ENCODE measurements at regions not wholly inside any gene's neighbourhood (a gene's known extent, or its start where the extent isn't known, plus 50 kb on each side); places are given as distances from the start of the nearest gene placed in this dataset.

- DNase-seq: no peak
- Histone ChIP-seq H3K27ac (no peak overlapping the region), H3K4me1 (no peaks in the 10 kb centered on the region), H3K9me3 (no peaks in the 10 kb centered on the region), H3K4me3 (no peak overlapping the region), H3K36me3 (no peaks in the 10 kb centered on the region), H3K27me3 (no peaks in the 10 kb centered on the region)
- TF ChIP-seq CTCF (IDR thresholded peaks at IDR 0.05) (no peak), POLR2A (IDR thresholded peaks at IDR 0.05) (no peak)
Observed at GRCh38 chr1:47638240-47638639, 200.4 kb downstream of the FOXD2 start.

- Histone ChIP-seq H3K27me3 (no peaks in the 10 kb centered on the region), H3K36me3 (no peaks in the 10 kb centered on the region), H3K4me1 (no peaks in the 10 kb centered on the region), H3K4me3 (no peak overlapping the region), H3K27ac (no peak overlapping the region), H3K9me3 (no peaks in the 10 kb centered on the region)
- no peak for DNase-seq
- TF ChIP-seq CTCF (IDR thresholded peaks at IDR 0.05) (no peak), POLR2A (IDR thresholded peaks at IDR 0.05) (no peak)
Observed at GRCh38 chr1:47638713-47639112, 200.9 kb downstream of the FOXD2 start.

- no peak overlapping the region for H3K4me3 ChIP-seq
- TF ChIP-seq POLR2A (IDR thresholded peaks at IDR 0.05): no peak
- TF ChIP-seq CTCF (IDR thresholded peaks at IDR 0.05): no peak
- no peak overlapping the region for H3K27ac ChIP-seq
- no peaks in the 10 kb centered on the region for H3K27me3 ChIP-seq
- no peak for DNase-seq
- no peaks in the 10 kb centered on the region for H3K9me3 ChIP-seq
- H3K4me1 ChIP-seq: no peaks in the 10 kb centered on the region
- no peaks in the 10 kb centered on the region for H3K36me3 ChIP-seq
Observed at GRCh38 chr1:47643306-47644211, 205.7 kb downstream of the FOXD2 start.

- no peak for DNase-seq
- H3K27me3 ChIP-seq: no peaks in the 10 kb centered on the region
- no peak overlapping the region for H3K27ac ChIP-seq
- TF ChIP-seq POLR2A (IDR thresholded peaks at IDR 0.05) (no peak), CTCF (IDR thresholded peaks at IDR 0.05) (no peak)
- H3K4me3 ChIP-seq: no peak overlapping the region
- no peaks in the 10 kb centered on the region for H3K36me3 ChIP-seq
- H3K4me1 ChIP-seq: no peaks in the 10 kb centered on the region
- H3K9me3 ChIP-seq: no peaks in the 10 kb centered on the region
Observed at GRCh38 chr1:47644212-47644573, 206.3 kb downstream of the FOXD2 start.

- Histone ChIP-seq H3K27me3 (no peaks in the 10 kb centered on the region), H3K4me3 (no peak overlapping the region), H3K4me1 (peaks cover 0 to 2% (median 0%) of the 10 kb centered on the region in 4 donors), H3K9me3 (no peaks in the 10 kb centered on the region), H3K27ac (no peak overlapping the region), H3K36me3 (no peaks in the 10 kb centered on the region)
- TF ChIP-seq POLR2A (IDR thresholded peaks at IDR 0.05) (no peak), CTCF (IDR thresholded peaks at IDR 0.05) (no peak)
- no peak for DNase-seq
Observed at GRCh38 chr1:47645151-47645550, 207.3 kb downstream of the FOXD2 start.

Data from Peyer's patch (tissue), 4 donors.